ENCODE measurements at regions not wholly inside any gene's neighbourhood (a gene's known extent, or its start where the extent isn't known, plus 50 kb on each side); places are given as distances from the start of the nearest gene placed in this dataset.

- no peak for TF ChIP-seq CTCF (conservative IDR thresholded peaks at IDR 0.05)
- no peak for TF ChIP-seq ZFX (IDR thresholded peaks at IDR 0.05)
- H3K27ac ChIP-seq = no peak overlapping the region
Observed at GRCh38 chr4:119982756-119983155, 83.9 kb downstream of the MAD2L1 start.

GRCh38 chr4:119980456-119980855, 86.2 kb downstream of the MAD2L1 start:
- TF ChIP-seq CTCF (conservative IDR thresholded peaks at IDR 0.05) = no peak
- no peak for TF ChIP-seq ZFX (IDR thresholded peaks at IDR 0.05)
- no peak overlapping the region for H3K27ac ChIP-seq

- no peak overlapping the region for H3K27ac ChIP-seq
- TF ChIP-seq CTCF (conservative IDR thresholded peaks at IDR 0.05) (no peak), ZFX (IDR thresholded peaks at IDR 0.05) (no peak)
Observed at GRCh38 chr4:119977076-119977940, 89.3 kb downstream of the MAD2L1 start.

- TF ChIP-seq ZFX (IDR thresholded peaks at IDR 0.05) = no peak
- TF ChIP-seq CTCF (conservative IDR thresholded peaks at IDR 0.05) = no peak
- no peak overlapping the region for H3K27ac ChIP-seq
Observed at GRCh38 chr4:119971431-119972084, 95.1 kb downstream of the MAD2L1 start.

GRCh38 chr4:119962631-119963030, 104.0 kb downstream of the MAD2L1 start:
- TF ChIP-seq ZFX (IDR thresholded peaks at IDR 0.05) (no peak), CTCF (conservative IDR thresholded peaks at IDR 0.05) (no peak)
- H3K27ac ChIP-seq = no peak overlapping the region

- no peak for TF ChIP-seq ZFX (IDR thresholded peaks at IDR 0.05)
- TF ChIP-seq CTCF (conservative IDR thresholded peaks at IDR 0.05) = no peak
- no peak overlapping the region for H3K27ac ChIP-seq
Observed at GRCh38 chr4:119958983-119959382, 107.7 kb downstream of the MAD2L1 start.

- no peak overlapping the region for H3K27ac ChIP-seq
- no peak for TF ChIP-seq CTCF (conservative IDR thresholded peaks at IDR 0.05)
- TF ChIP-seq ZFX (IDR thresholded peaks at IDR 0.05) = no peak
Observed at GRCh38 chr4:119955256-119955655, 111.4 kb downstream of the MAD2L1 start.

- peak overlapping the region; percentile 9; the same call in 1 of the 2 replicates for H3K27ac ChIP-seq
Observed at GRCh38 chr4:119954487-119954886, 112.2 kb downstream of the MAD2L1 start.
